K562 (cell line): ENCODE measurements at regions not wholly inside any gene's neighbourhood (a gene's known extent, or its start where the extent isn't known, plus 50 kb on each side); places are given as distances from the start of the nearest gene placed in this dataset.

Experiments
- FOS ChIP-seq: IDR thresholded peaks from 3 replicates; pipeline ENCODE4 v1.6.1; 2011; ENCODE audit not compliant: insufficient read length; ENCODE audit errors: extremely low read depth
- KLF13 ChIP-seq: fragments of 450-650 bp; IDR thresholded peaks from 2 replicates; pipeline ENCODE4 v1.6.1; 2016; ENCODE audit warnings: missing genetic modification characterization, low read depth, mild to moderate bottlenecking, missing compliant biosample characterization, moderate library complexity, borderline replicate concordance
- MYC ChIP-seq, 2 experiments: fragments of 250-450 bp in 1 of 2; sonication (Bioruptor Pico) in 1 of 2; IDR thresholded peaks; 2 replicates each; pipeline versions ENCODE4 v1.5.1 to v1.6.1; 2012 to 2021; ENCODE audit warnings: low read depth in 2 of 2, borderline replicate concordance in 1 of 2, improper control_type of control experiment in 1 of 2, low read length in 1 of 2, mild to moderate bottlenecking in 1 of 2, moderate library complexity in 1 of 2
- PTBP1 ChIP-seq: fragments of 200-400 bp; formaldehyde crosslinking; IDR thresholded peaks from 2 replicates; pipeline ENCODE4 v1.6.1; 2017; ENCODE audit warnings: low read depth, low read length
- SIN3A ChIP-seq, 2 experiments: fragments of 150-350 bp in 1 of 2; IDR thresholded peaks; 2 replicates each; pipeline ENCODE4 v1.6.1; 2011 to 2016; ENCODE audit warnings: borderline replicate concordance in 2 of 2, low read depth in 2 of 2, low read length in 2 of 2, mild to moderate bottlenecking in 2 of 2, moderate library complexity in 2 of 2; ENCODE audit not compliant: control insufficient read depth in 1 of 2
- TGIF2 ChIP-seq: sonication (generic); formaldehyde crosslinking; IDR thresholded peaks from 2 replicates; pipeline ENCODE4 v1.8.1; 2022; ENCODE audit warnings: mild to moderate bottlenecking, missing genetic modification reagents, moderate library complexity
- ZFPM2 ChIP-seq: fragments of 250-450 bp; sonication (Bioruptor Pico); IDR thresholded peaks from 2 replicates; pipeline ENCODE4 v1.5.1; 2022; ENCODE audit warnings: mild to moderate bottlenecking
- TF ChIP-seq, protein P1 (sequence below): fragments of 250-450 bp; sonication (Bioruptor Pico); IDR thresholded peaks from 2 replicates; pipeline ENCODE4 v1.4.0; 2020; ENCODE audit warnings: mild to moderate bottlenecking, moderate library complexity
- TF ChIP-seq, protein P2 (sequence below), 3 experiments: IDR thresholded peaks in 2 of 3; conservative IDR thresholded peaks in 1 of 3; 2 replicates each; pipeline ENCODE4 v1.5.1; 2011 to 2012; ENCODE audit warnings: low read length in 3 of 3, mild to moderate bottlenecking in 3 of 3, control low read depth in 2 of 3, improper control_type of control experiment in 1 of 3, inconsistent platforms in 1 of 3, low read depth in 1 of 3, mixed read lengths in 1 of 3, moderate library complexity in 1 of 3; ENCODE audit not compliant: insufficient read depth in 2 of 3
- TF ChIP-seq, protein P3 (sequence below): sonication (generic); formaldehyde crosslinking; IDR thresholded peaks from 2 replicates; pipeline ENCODE4 v1.9.0; 2022; ENCODE audit warnings: mild to moderate bottlenecking, missing genetic modification reagents
- TF ChIP-seq, protein P4 (sequence below), 2 experiments: IDR thresholded peaks in 1 of 2; conservative IDR thresholded peaks in 1 of 2; 2 replicates each; pipeline ENCODE4 v1.6.1; 2016; ENCODE audit warnings: low read depth in 2 of 2, mild to moderate bottlenecking in 1 of 2, missing compliant biosample characterization in 1 of 2, missing genetic modification characterization in 1 of 2, moderate library complexity in 1 of 2
- TF ChIP-seq, protein P5 (sequence below): fragments of 450-650 bp; IDR thresholded peaks from 2 replicates; pipeline ENCODE4 v1.6.1; 2014; ENCODE audit warnings: low read depth, mild to moderate bottlenecking, moderate library complexity, borderline replicate concordance
- TF ChIP-seq, protein P6 (sequence below): sonication (generic); formaldehyde crosslinking; IDR thresholded peaks from 2 replicates; pipeline ENCODE4 v1.8.1; 2023; ENCODE audit warnings: mild to moderate bottlenecking, missing genetic modification reagents, moderate library complexity
- TF ChIP-seq, protein P7 (sequence below): sonication (generic); formaldehyde crosslinking; IDR thresholded peaks from 2 replicates; pipeline ENCODE4 v1.5.0; 2020; ENCODE audit warnings: missing genetic modification reagents

DNA sequence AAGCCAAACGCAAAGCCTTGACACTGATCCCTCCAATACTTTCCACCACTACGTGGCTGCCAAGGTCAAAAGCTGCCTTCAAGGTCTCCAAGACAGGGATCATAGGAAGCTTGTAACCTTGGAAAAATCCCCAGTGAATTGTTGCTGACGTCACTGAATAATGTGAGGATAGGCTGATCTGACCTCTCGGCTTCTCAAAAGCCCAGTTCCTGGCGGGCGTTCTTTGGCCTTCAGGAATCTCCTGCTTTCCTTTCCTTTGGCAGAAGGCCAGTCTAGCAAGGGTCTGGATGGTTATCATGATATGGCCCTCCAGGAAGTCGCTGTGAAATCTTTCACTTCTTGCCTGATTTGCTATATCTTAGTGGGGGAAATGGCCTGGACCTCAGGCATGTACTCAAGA is 61.4 kb upstream of the TNFAIP3 start:
- TF ChIP-seq FOS (no peak), SIN3A (IDR thresholded peaks at IDR 0.05; ENCODE audit: borderline replicate concordance in 2 of 2, control insufficient read depth in 1 of 2, low read depth in 2 of 2, low read length in 2 of 2) (no peak), ZFPM2 (CRISPR knock-in tag) (no peak), MYC (IDR thresholded peaks at IDR 0.05; ENCODE audit: low read depth, low read length) (no peak), MYC (CRISPR knock-in tag; IDR thresholded peaks at IDR 0.05; ENCODE audit: borderline replicate concordance, low read depth) (no peak), TGIF2 (CRISPR knock-in tag) (no peak), KLF13 (tag) (no peak), PTBP1 (no peak)
- TF ChIP-seq, protein P1, sequence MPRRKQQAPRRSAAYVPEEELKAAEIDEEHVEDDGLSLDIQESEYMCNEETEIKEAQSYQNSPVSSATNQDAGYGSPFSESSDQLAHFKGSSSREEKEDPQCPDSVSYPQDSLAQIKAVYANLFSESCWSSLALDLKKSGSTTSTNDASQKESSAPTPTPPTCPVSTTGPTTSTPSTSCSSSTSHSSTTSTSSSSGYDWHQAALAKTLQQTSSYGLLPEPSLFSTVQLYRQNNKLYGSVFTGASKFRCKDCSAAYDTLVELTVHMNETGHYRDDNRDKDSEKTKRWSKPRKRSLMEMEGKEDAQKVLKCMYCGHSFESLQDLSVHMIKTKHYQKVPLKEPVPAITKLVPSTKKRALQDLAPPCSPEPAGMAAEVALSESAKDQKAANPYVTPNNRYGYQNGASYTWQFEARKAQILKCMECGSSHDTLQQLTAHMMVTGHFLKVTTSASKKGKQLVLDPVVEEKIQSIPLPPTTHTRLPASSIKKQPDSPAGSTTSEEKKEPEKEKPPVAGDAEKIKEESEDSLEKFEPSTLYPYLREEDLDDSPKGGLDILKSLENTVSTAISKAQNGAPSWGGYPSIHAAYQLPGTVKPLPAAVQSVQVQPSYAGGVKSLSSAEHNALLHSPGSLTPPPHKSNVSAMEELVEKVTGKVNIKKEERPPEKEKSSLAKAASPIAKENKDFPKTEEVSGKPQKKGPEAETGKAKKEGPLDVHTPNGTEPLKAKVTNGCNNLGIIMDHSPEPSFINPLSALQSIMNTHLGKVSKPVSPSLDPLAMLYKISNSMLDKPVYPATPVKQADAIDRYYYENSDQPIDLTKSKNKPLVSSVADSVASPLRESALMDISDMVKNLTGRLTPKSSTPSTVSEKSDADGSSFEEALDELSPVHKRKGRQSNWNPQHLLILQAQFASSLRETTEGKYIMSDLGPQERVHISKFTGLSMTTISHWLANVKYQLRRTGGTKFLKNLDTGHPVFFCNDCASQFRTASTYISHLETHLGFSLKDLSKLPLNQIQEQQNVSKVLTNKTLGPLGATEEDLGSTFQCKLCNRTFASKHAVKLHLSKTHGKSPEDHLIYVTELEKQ, result no peak
- TF ChIP-seq, protein P2, sequence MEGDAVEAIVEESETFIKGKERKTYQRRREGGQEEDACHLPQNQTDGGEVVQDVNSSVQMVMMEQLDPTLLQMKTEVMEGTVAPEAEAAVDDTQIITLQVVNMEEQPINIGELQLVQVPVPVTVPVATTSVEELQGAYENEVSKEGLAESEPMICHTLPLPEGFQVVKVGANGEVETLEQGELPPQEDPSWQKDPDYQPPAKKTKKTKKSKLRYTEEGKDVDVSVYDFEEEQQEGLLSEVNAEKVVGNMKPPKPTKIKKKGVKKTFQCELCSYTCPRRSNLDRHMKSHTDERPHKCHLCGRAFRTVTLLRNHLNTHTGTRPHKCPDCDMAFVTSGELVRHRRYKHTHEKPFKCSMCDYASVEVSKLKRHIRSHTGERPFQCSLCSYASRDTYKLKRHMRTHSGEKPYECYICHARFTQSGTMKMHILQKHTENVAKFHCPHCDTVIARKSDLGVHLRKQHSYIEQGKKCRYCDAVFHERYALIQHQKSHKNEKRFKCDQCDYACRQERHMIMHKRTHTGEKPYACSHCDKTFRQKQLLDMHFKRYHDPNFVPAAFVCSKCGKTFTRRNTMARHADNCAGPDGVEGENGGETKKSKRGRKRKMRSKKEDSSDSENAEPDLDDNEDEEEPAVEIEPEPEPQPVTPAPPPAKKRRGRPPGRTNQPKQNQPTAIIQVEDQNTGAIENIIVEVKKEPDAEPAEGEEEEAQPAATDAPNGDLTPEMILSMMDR (IDR thresholded peaks at IDR 0.05 in 2 of 3, conservative IDR thresholded peaks at IDR 0.05 in 1 of 3; ENCODE audit: insufficient read depth in 2 of 3, low read depth in 1 of 3, low read length in 3 of 3), result no peak
- TF ChIP-seq, protein P3, sequence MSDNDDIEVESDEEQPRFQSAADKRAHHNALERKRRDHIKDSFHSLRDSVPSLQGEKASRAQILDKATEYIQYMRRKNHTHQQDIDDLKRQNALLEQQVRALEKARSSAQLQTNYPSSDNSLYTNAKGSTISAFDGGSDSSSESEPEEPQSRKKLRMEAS (CRISPR knock-in tag), result no peak
- TF ChIP-seq, protein P4, sequence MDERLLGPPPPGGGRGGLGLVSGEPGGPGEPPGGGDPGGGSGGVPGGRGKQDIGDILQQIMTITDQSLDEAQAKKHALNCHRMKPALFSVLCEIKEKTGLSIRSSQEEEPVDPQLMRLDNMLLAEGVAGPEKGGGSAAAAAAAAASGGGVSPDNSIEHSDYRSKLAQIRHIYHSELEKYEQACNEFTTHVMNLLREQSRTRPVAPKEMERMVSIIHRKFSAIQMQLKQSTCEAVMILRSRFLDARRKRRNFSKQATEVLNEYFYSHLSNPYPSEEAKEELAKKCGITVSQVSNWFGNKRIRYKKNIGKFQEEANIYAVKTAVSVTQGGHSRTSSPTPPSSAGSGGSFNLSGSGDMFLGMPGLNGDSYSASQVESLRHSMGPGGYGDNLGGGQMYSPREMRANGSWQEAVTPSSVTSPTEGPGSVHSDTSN (CRISPR knock-in tag; IDR thresholded peaks at IDR 0.05; ENCODE audit: low read depth), result no peak
- TF ChIP-seq, protein P4 (tag; conservative IDR thresholded peaks at IDR 0.05; ENCODE audit: low read depth), result no peak
- TF ChIP-seq, protein P5, sequence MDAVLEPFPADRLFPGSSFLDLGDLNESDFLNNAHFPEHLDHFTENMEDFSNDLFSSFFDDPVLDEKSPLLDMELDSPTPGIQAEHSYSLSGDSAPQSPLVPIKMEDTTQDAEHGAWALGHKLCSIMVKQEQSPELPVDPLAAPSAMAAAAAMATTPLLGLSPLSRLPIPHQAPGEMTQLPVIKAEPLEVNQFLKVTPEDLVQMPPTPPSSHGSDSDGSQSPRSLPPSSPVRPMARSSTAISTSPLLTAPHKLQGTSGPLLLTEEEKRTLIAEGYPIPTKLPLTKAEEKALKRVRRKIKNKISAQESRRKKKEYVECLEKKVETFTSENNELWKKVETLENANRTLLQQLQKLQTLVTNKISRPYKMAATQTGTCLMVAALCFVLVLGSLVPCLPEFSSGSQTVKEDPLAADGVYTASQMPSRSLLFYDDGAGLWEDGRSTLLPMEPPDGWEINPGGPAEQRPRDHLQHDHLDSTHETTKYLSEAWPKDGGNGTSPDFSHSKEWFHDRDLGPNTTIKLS, result no peak
- TF ChIP-seq, protein P6, sequence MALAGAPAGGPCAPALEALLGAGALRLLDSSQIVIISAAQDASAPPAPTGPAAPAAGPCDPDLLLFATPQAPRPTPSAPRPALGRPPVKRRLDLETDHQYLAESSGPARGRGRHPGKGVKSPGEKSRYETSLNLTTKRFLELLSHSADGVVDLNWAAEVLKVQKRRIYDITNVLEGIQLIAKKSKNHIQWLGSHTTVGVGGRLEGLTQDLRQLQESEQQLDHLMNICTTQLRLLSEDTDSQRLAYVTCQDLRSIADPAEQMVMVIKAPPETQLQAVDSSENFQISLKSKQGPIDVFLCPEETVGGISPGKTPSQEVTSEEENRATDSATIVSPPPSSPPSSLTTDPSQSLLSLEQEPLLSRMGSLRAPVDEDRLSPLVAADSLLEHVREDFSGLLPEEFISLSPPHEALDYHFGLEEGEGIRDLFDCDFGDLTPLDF (CRISPR knock-in tag), result no peak
- TF ChIP-seq, protein P7, sequence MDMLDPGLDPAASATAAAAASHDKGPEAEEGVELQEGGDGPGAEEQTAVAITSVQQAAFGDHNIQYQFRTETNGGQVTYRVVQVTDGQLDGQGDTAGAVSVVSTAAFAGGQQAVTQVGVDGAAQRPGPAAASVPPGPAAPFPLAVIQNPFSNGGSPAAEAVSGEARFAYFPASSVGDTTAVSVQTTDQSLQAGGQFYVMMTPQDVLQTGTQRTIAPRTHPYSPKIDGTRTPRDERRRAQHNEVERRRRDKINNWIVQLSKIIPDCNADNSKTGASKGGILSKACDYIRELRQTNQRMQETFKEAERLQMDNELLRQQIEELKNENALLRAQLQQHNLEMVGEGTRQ (CRISPR knock-in tag), result no peak
